NT2/D1 (cell line): ENCODE measurements at regions not wholly inside any gene's neighbourhood (a gene's known extent, or its start where the extent isn't known, plus 50 kb on each side); places are given as distances from the start of the nearest gene placed in this dataset.

Source experiments
- YY1 ChIP-seq: IDR thresholded peaks from 2 replicates; pipeline ENCODE4 v1.6.1; 2011; ENCODE audit not compliant: insufficient read length, insufficient read depth
- ZNF274 ChIP-seq: IDR thresholded peaks from 2 replicates; pipeline ENCODE4 v1.6.1; 2011; ENCODE audit warnings: mild to moderate bottlenecking, low read depth, low read length

GRCh38 chr3:5889374-5889773, 701.9 kb downstream of the EDEM1 start:
- TF ChIP-seq YY1 (no peak), ZNF274 (no peak)
